ENCODE measurements at regions not wholly inside any gene's neighbourhood (a gene's known extent, or its start where the extent isn't known, plus 50 kb on each side); places are given as distances from the start of the nearest gene placed in this dataset.
"Not testable (repeated sequence)": the region's sequence is repeated elsewhere in the genome, so short reads cannot be mapped to it uniquely, and the experiment has no call there.

DNA sequence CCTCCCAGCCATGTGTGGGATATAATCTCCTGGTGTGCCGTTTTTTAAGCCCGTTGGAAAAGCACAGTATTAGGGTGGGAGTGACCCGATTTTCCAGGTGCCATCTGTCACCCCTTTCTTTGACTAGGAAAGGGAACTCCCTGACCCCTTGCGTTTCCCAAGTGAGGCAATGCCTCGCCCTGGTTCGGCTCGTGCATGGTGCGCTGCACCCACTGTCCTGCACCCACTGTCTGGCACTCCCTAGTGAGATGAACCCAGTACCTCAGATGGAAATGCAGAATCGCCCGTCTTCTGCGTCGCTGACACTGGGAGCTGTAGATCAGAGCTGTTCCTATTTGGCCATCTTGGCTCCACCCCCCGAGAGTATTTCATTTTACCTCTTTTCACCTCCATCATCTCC, 1146.6 kb downstream of the BRINP3 start:
- TF ChIP-seq, protein P1, sequence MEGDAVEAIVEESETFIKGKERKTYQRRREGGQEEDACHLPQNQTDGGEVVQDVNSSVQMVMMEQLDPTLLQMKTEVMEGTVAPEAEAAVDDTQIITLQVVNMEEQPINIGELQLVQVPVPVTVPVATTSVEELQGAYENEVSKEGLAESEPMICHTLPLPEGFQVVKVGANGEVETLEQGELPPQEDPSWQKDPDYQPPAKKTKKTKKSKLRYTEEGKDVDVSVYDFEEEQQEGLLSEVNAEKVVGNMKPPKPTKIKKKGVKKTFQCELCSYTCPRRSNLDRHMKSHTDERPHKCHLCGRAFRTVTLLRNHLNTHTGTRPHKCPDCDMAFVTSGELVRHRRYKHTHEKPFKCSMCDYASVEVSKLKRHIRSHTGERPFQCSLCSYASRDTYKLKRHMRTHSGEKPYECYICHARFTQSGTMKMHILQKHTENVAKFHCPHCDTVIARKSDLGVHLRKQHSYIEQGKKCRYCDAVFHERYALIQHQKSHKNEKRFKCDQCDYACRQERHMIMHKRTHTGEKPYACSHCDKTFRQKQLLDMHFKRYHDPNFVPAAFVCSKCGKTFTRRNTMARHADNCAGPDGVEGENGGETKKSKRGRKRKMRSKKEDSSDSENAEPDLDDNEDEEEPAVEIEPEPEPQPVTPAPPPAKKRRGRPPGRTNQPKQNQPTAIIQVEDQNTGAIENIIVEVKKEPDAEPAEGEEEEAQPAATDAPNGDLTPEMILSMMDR (IDR thresholded peaks at IDR 0.05; ENCODE audit: borderline replicate concordance, extremely low read depth, low read length, poor library complexity, severe bottlenecking): not testable (repeated sequence)
- TF ChIP-seq EZH2 (IDR thresholded peaks at IDR 0.05; ENCODE audit: borderline replicate concordance, low read depth, low read length, severe bottlenecking): not testable (repeated sequence)
